Small intestine (tissue), 7 donors: ENCODE measurements at regions not wholly inside any gene's neighbourhood (a gene's known extent, or its start where the extent isn't known, plus 50 kb on each side); places are given as distances from the start of the nearest gene placed in this dataset.

Experiments
- DNase-seq, 2 donors: peaks; one replicate each; pipeline versions ENCODE4 v3.0.0 to v3.0.0-alpha.2; 2013
- FAIRE-seq: peaks from 2 replicates; lab custom pipeline; 2012; peaks lifted over from hg19 to GRCh38; lab: Jason Lieb, UNC
- H3K27ac ChIP-seq, 3 donors: one replicate each; pipeline ENCODE4 v1.5.1; 2013; ENCODE audit warnings: low read length in 2 of 3, mild to moderate bottlenecking in 2 of 3, control low read depth in 1 of 3, inconsistent platforms in 1 of 3, low read depth in 1 of 3, moderate library complexity in 1 of 3
- H3K27me3 ChIP-seq, 3 donors: one replicate each; pipeline ENCODE4 v1.6.1; 2013; ENCODE audit warnings: low read length in 3 of 3, inconsistent platforms in 1 of 3; ENCODE audit not compliant: control insufficient read depth in 3 of 3, insufficient read depth in 3 of 3
- H3K36me3 ChIP-seq, 3 donors: one replicate each; pipeline ENCODE4 v1.6.1; 2013; ENCODE audit warnings: low read length in 3 of 3, inconsistent platforms in 1 of 3, low read depth in 1 of 3, mild to moderate bottlenecking in 1 of 3, moderate library complexity in 1 of 3; ENCODE audit not compliant: control insufficient read depth in 3 of 3, insufficient read depth in 2 of 3
- H3K4me1 ChIP-seq, 3 donors: one replicate each; pipeline ENCODE4 v1.6.1; 2013; ENCODE audit warnings: low read length in 2 of 3, inconsistent platforms in 1 of 3, low read depth in 1 of 3, mild to moderate bottlenecking in 1 of 3, moderate library complexity in 1 of 3; ENCODE audit not compliant: control insufficient read depth in 3 of 3, insufficient read depth in 2 of 3
- H3K4me3 ChIP-seq, 3 donors: one replicate each; pipeline ENCODE4 v1.5.1; 2013; ENCODE audit warnings: low read length in 3 of 3, control low read depth in 1 of 3, inconsistent platforms in 1 of 3, low read depth in 1 of 3, mild to moderate bottlenecking in 1 of 3, moderate library complexity in 1 of 3
- H3K9me3 ChIP-seq, 2 donors: one replicate each; pipeline ENCODE4 v1.6.1; 2013; ENCODE audit warnings: low read depth in 1 of 2, low read length in 1 of 2; ENCODE audit not compliant: control insufficient read depth in 2 of 2, insufficient read depth in 1 of 2
- WGBS, 3 donors: extraction: QIAGEN DNeasy Blood & Tissue Kit; methylation state at CpG; one replicate each; pipeline ENCODE4 v1.1.7; 2013; 5-methylcytosine and 5-hydroxymethylcytosine counted together
- donor health status: healthy with polysubstance abuse.
- donor health status: control.
- donor health status: control.
- donor health status: Bipolar disorder and iron deficiency.
- donor health status: healthy.

DNA sequence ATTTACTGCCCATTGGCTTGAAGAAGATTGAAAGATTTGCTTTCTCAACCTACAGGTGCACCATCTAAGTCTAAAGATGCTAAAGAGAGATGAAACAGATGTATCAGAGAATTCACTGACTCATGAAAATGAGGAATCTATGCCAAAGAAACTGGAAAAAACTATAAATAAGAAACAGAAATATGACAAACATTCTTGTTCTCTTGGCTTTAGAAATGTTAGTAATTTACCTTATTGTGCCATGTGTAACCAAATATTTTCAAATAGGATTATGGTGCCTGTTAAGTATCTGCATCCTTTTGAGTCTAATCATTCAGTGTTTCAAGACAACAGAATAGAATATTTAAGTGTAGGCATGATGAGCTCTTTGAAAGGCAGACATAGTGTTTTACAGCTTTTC lies 271.5 kb downstream of the MEX3B start:
- Histone ChIP-seq H3K27ac (no peak overlapping the region), H3K4me3 (no peak overlapping the region), H3K27me3 (peaks cover 0 to 2% (median 0%) of the 10 kb centered on the region in 3 donors), H3K36me3 (no peaks in the 10 kb centered on the region), H3K4me1 (no peaks in the 10 kb centered on the region), H3K9me3 (no peaks in the 10 kb centered on the region)
- DNase-seq = no peak
- FAIRE-seq = no peak

DNA sequence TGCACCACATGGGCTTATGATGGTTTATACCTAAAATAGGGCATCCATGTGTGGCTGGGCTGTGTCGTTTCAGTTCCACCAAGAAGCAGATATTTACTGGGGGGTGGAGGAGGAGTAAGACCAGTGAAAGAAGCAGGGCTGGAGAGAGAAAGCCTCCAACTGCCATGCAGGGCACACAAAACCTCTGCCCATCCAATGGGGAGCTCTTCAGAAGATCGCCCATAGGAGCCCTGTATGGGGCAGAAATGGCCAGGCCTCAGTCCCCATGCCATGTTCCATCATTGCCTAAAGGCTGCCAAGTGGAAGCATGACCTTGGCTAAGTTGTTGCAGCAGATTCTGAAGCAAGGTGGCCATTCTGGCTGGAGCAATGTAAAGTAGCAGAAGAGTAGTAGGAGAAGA lies 277.0 kb downstream of the MEX3B start:
- no peaks in the 10 kb centered on the region for H3K4me1 ChIP-seq
- no peak for FAIRE-seq
- WGBS, 3 donors = 72 to 77% (median 76%) methylated on average over 2 of the region's 2 CpGs

DNA sequence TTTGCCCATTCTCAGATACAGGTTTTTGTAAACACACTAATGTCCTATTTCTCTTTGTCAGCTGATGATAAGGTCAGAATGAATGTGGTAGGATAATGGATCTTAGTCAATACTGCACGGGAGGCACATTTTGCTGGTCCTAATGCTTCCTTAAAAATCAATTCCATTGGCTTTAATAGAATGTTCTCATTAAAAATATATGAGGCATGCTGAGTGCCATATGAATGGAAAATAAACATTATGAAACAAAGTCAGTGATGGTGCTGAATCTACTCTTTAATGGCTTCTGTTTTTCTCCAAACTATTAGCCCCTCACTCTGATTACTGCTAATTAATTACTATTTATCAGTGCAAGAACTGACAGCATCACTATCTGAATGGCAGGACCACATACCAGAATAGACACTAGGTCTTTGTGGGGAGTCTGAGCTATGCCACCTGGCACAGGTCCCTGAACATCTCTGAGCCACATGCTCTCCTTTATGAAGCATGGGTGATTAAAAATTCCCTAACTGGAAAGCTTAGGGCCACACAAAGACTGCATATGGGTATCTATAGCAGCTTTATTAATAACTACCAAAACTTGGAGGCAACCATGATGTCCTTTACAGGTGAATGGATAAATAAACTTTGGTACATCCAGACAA lies 278.9 kb downstream of the MEX3B start:
- no peak for FAIRE-seq

More for the DNA sequence above, 277.0 kb downstream of the MEX3B start:
- Histone ChIP-seq H3K9me3 (no peaks in the 10 kb centered on the region), H3K27ac (no peak overlapping the region), H3K4me3 (no peak overlapping the region), H3K36me3 (no peaks in the 10 kb centered on the region), H3K27me3 (no peaks in the 10 kb centered on the region)
- DNase-seq = no peak

DNA sequence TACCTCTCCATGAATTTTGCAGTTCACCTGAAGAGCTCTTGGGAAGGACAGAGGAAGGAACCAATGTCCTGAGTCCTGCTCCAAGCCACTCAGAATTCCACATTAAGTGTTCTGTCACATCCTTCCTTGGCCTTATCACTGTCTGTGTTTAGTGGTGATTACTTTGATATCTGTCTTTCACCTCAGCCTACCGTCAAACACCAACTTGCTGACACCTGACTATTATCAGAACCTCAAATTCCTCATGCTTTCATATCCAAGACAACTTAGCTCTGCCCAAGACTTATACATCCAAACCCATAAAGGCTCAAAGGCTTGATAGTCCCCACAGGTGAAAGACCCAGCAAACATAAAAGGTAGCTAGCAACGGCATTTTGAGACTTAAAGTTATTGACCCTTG lies 280.0 kb downstream of the MEX3B start:
- FAIRE-seq = no peak
- WGBS, 3 donors = 17 to 63% (median 33%) methylated on average over 2 of the region's 2 CpGs
- no peaks in the 10 kb centered on the region for H3K9me3 ChIP-seq

More for the DNA sequence above, 278.9 kb downstream of the MEX3B start:
- WGBS, 3 donors = 24 to 44% (median 42%) methylated on average over 1 of the region's 1 CpG
- Histone ChIP-seq H3K9me3 (no peaks in the 10 kb centered on the region), H3K27me3 (no peaks in the 10 kb centered on the region), H3K36me3 (no peaks in the 10 kb centered on the region), H3K4me1 (no peaks in the 10 kb centered on the region), H3K4me3 (no peak overlapping the region), H3K27ac (no peak overlapping the region)
- DNase-seq = no peak

DNA sequence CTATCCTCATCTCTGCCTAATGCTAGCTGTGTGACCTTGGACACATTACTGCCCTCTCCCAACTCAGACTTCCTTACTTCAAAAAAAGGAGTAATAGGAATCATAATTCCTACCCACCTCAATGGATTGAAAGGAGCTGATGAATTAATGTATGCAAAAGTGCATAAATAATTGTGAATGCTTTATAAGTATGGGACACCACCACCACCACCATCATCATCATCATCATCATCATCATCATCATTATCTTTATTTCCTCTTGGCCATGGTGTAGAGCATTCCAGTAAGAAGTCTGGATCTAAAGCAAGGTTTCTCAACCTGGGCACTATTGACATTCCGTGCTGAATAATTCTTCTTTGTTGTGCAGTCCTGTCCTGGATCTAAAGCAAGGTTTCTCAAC lies 282.5 kb downstream of the MEX3B start:
- H3K27me3 ChIP-seq = no peaks in the 10 kb centered on the region
- H3K27ac ChIP-seq = no peak overlapping the region
- H3K4me1 ChIP-seq = no peaks in the 10 kb centered on the region
- 93 to 97% (median 96%) methylated on average over 1 of the region's 1 CpG for WGBS, 3 donors
- no peaks in the 10 kb centered on the region for H3K36me3 ChIP-seq
- DNase-seq (no peak), FAIRE-seq (no peak)
- H3K4me3 ChIP-seq = no peak overlapping the region
- no peaks in the 10 kb centered on the region for H3K9me3 ChIP-seq

More for the DNA sequence above, 280.0 kb downstream of the MEX3B start:
- H3K4me1 ChIP-seq = no peaks in the 10 kb centered on the region
- H3K4me3 ChIP-seq = no peak overlapping the region
- DNase-seq = no peak
- no peaks in the 10 kb centered on the region for H3K36me3 ChIP-seq
- no peaks in the 10 kb centered on the region for H3K27me3 ChIP-seq
- no peak overlapping the region for H3K27ac ChIP-seq

DNA sequence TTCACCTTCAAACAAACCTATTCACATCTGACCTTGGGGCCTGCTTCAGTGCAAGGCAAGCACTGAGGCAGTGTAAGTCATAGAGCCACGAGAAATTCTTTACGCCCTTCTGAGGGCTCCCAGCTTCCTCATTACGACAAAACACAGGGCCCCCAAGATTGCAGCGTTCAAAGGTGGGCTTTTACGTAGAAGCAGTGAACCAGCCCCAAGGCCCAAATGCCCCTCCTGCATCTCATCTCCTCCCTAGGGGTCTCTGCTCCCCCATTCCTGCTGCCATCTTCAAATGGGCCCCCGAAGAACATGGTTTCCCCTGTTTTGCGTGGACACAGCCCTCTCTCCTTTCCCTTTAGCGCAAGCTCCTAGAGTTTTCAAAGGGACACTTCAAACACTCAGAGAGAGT lies 285.1 kb downstream of the MEX3B start:
- Histone ChIP-seq H3K27ac (no peak overlapping the region), H3K4me1 (no peaks in the 10 kb centered on the region), H3K4me3 (no peak overlapping the region), H3K9me3 (no peaks in the 10 kb centered on the region), H3K36me3 (no peaks in the 10 kb centered on the region), H3K27me3 (no peaks in the 10 kb centered on the region)
- 89 to 93% (median 90%) methylated on average over 8 of the region's 8 CpGs for WGBS, 3 donors
- DNase-seq = no peak
- no peak for FAIRE-seq

DNA sequence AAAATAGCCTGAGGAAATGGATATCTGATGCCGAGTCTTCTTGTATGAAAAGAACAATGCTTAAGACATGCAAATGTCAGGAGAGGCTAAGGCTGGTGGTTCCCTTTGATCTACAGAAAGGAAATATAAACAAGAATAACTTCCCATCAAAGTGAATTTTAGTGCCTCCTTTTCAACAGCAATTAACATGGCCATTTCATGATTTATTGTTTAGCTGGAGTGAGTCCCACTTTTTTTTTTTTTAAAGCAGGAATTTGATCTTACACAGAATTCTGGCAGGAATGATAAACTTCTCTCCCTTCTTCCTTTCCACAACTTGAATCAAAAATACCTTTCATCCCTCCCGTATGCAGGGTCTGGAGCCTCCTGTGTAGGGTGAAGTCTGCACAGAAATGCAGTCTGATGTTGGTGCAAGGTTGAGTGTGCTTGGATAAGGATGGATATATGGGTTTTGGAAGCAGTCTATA lies 287.0 kb downstream of the MEX3B start:
- no peak for DNase-seq
- Histone ChIP-seq H3K27ac (no peak overlapping the region), H3K9me3 (no peaks in the 10 kb centered on the region), H3K4me1 (no peaks in the 10 kb centered on the region), H3K27me3 (no peaks in the 10 kb centered on the region), H3K4me3 (no peak overlapping the region), H3K36me3 (no peaks in the 10 kb centered on the region)
- 64 to 72% (median 67%) methylated on average over 2 of the region's 2 CpGs for WGBS, 3 donors
- no peak for FAIRE-seq

DNA sequence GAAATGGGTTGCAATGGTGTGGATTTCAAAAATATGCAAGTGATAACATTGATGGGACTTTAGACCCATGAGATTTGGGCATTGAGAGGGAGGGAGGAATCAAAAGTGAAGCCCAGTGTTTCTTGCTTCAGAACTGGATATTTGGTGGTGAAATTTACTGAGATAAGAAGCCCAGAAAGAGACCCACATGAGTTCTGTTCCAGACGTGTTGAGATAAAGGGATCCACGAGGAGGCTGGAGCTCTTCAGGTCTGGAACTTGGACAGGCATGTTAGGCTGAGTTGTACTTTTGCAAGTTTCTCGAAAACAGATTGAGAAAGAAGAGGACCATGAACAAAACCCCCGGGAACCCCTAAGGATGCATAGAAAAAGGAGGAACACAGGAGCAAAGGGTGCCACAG lies 290.2 kb downstream of the MEX3B start:
- no peak overlapping the region for H3K4me3 ChIP-seq
- 61 to 77% (median 63%) methylated on average over 4 of the region's 4 CpGs for WGBS, 3 donors
- H3K36me3 ChIP-seq = no peaks in the 10 kb centered on the region
- H3K9me3 ChIP-seq = no peaks in the 10 kb centered on the region
- H3K4me1 ChIP-seq = peaks cover 0 to 3% (median 0%) of the 10 kb centered on the region in 3 donors
- H3K27me3 ChIP-seq = no peaks in the 10 kb centered on the region
- DNase-seq = no peak
- no peak for FAIRE-seq
- H3K27ac ChIP-seq = no peak overlapping the region

DNA sequence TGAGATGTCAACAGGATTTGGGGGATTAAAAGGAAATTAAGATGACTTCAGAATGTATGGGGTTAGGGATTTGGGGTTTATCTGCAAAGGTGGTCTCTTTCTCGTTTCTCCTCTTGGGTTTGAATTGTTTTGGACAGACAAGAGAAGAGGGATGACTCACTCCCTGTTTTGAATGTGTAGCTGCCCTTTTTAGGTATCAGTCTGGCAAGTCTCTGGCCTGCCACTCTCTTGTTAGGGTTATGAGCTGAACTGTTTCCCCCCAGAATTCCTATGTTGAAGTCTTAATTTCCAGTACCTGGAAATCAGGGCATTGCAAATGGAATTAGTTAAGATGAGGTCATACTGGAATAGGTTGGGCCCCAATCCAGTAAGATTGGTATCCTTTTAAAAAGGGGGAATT lies 291.7 kb downstream of the MEX3B start:
- Histone ChIP-seq H3K4me3 (no peak overlapping the region), H3K27me3 (no peaks in the 10 kb centered on the region), H3K27ac (no peak overlapping the region), H3K36me3 (no peaks in the 10 kb centered on the region), H3K9me3 (no peaks in the 10 kb centered on the region), H3K4me1 (peaks cover 0 to 3% (median 0%) of the 10 kb centered on the region in 3 donors)
- no peak for FAIRE-seq
- DNase-seq = no peak
- 15 to 33% (median 32%) methylated on average over 1 of the region's 1 CpG for WGBS, 3 donors
